ENCODE measurements at regions not wholly inside any gene's neighbourhood (a gene's known extent, or its start where the extent isn't known, plus 50 kb on each side); places are given as distances from the start of the nearest gene placed in this dataset.

DNA sequence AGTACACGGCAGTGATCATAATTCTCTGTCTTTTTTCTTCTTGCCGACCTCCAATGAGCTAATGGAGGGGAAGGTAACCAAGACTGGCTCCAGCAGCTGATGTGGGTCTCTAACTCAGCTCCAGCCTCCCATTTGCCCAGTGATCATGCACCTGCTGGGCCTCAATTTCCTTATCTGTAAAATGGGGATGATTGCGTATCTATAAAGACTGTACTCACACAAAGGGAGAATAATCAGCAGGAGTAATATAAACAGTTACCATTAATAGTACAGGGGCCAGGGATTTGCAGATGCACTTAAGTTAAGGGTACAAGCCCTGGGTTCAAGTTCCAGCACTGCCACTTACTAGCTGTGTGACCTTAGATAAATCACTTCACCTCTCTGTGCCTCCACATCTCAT, 204.9 kb upstream of the LHX5 start:
- ChIA-PET POLR2A (no interaction called here), CTCF (no interaction called here)
- Mint-ChIP-seq H3K27me3 (peaks cover 48% of the 10 kb centered on the region), H3K27ac (no peak overlapping the region), H3K9me3 (no peaks in the 10 kb centered on the region), H3K4me3 (no peak overlapping the region), H3K36me3 (ENCODE audit: low read depth) (no peaks in the 10 kb centered on the region), H3K4me1 (ENCODE audit: low read depth) (no peaks in the 10 kb centered on the region)
- H3K4me3 ChIP-seq (ENCODE audit: low read length): no peak overlapping the region
- H3K9me3 ChIP-seq (ENCODE audit: control insufficient read depth in 1 of 2, insufficient read depth in 1 of 2, low read length in 2 of 2): peaks cover 0 to 6% of the 10 kb centered on the region in 2 experiments
- ATAC-seq (ENCODE audit: poor library complexity) (no peak), DNase-seq (no peak)
- no peaks in the 10 kb centered on the region for H3K36me3 ChIP-seq (ENCODE audit: insufficient read depth, low read length)
- intact Hi-C loops (cut with DNase I, micrococcal nuclease): no loop called here
- TF ChIP-seq, protein P1, sequence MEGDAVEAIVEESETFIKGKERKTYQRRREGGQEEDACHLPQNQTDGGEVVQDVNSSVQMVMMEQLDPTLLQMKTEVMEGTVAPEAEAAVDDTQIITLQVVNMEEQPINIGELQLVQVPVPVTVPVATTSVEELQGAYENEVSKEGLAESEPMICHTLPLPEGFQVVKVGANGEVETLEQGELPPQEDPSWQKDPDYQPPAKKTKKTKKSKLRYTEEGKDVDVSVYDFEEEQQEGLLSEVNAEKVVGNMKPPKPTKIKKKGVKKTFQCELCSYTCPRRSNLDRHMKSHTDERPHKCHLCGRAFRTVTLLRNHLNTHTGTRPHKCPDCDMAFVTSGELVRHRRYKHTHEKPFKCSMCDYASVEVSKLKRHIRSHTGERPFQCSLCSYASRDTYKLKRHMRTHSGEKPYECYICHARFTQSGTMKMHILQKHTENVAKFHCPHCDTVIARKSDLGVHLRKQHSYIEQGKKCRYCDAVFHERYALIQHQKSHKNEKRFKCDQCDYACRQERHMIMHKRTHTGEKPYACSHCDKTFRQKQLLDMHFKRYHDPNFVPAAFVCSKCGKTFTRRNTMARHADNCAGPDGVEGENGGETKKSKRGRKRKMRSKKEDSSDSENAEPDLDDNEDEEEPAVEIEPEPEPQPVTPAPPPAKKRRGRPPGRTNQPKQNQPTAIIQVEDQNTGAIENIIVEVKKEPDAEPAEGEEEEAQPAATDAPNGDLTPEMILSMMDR (IDR thresholded peaks at IDR 0.05): no peak
- no peak overlapping the region for H3K27ac ChIP-seq (ENCODE audit: low read depth in 1 of 2, low read length in 2 of 2)
- H3K27me3 ChIP-seq (ENCODE audit: control insufficient read depth in 1 of 2, insufficient read depth in 2 of 2, low read length in 2 of 2): peaks cover 8 to 9% of the 10 kb centered on the region in 2 experiments
- H3K4me1 ChIP-seq (ENCODE audit: insufficient read depth, low read length): no peaks in the 10 kb centered on the region

DNA sequence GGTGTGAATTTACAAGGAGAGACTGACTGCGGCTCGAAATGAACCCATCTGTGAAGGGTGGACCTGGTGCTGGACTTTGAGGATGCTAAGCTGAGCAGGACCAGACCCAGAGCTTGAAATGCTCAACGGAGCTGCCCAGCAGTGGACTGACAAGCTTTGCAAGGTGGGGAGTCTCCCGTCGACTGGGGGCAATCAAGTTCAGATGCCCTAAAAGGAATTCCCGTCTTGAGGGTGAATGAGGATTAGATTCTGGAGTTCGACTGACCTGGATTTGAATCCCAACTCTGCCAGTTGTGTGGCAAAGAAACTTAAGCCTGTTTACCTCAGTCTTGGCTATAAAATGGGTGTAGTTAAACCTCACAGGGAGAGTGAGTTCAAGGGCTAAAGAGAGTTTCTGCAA, 204.4 kb upstream of the LHX5 start:
- no peak for DNase-seq
- Mint-ChIP-seq H3K9me3 (no peaks in the 10 kb centered on the region), H3K4me3 (no peak overlapping the region), H3K4me1 (ENCODE audit: low read depth) (no peaks in the 10 kb centered on the region), H3K27ac (no peak overlapping the region), H3K36me3 (ENCODE audit: low read depth) (no peaks in the 10 kb centered on the region), H3K27me3 (peaks cover 51% of the 10 kb centered on the region)
- ChIA-PET CTCF (no interaction called here), POLR2A (no interaction called here)
- Histone ChIP-seq H3K27me3 (ENCODE audit: control insufficient read depth in 1 of 2, insufficient read depth in 2 of 2, low read length in 2 of 2) (peaks cover 11 to 12% of the 10 kb centered on the region in 2 experiments), H3K9me3 (ENCODE audit: control insufficient read depth in 1 of 2, insufficient read depth in 1 of 2, low read length in 2 of 2) (peaks cover 0 to 6% of the 10 kb centered on the region in 2 experiments), H3K27ac (ENCODE audit: low read depth in 1 of 2, low read length in 2 of 2) (no peak overlapping the region), H3K4me3 (ENCODE audit: low read length) (no peak overlapping the region), H3K4me1 (ENCODE audit: insufficient read depth, low read length) (no peaks in the 10 kb centered on the region), H3K36me3 (ENCODE audit: insufficient read depth, low read length) (no peaks in the 10 kb centered on the region)
- TF ChIP-seq, protein P1 (IDR thresholded peaks at IDR 0.05): no peak
- intact Hi-C loops (cut with DNase I, micrococcal nuclease): no loop called here
- no peak for ATAC-seq (ENCODE audit: poor library complexity)

DNA sequence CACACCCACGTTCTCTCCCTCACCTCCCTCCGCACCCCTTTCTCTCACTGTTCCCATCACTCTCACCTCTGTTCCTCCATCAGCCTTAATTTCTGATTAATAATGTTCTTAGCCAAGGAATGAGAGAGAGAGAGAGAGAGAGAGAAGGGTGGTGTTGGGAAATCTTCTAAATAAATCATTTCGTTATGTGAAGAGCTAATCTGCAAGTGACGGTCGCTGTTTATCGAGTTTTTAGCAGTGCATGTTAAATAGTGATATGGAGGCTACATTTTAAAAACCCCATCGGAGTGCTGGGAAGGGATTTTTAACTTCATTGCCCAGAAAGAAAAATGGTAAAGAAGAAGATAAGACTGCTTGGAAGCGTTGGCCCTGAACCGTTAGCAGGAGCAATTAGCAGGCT, 203.3 kb upstream of the LHX5 start:
- Mint-ChIP-seq H3K4me1 (ENCODE audit: low read depth) (no peaks in the 10 kb centered on the region), H3K27me3 (peaks cover 62% of the 10 kb centered on the region), H3K36me3 (ENCODE audit: low read depth) (no peaks in the 10 kb centered on the region), H3K27ac (no peak overlapping the region), H3K4me3 (no peak overlapping the region), H3K9me3 (no peaks in the 10 kb centered on the region)
- Histone ChIP-seq H3K27ac (ENCODE audit: low read depth in 1 of 2, low read length in 2 of 2) (no peak overlapping the region), H3K27me3 (ENCODE audit: control insufficient read depth in 1 of 2, insufficient read depth in 2 of 2, low read length in 2 of 2) (peaks cover 18 to 23% of the 10 kb centered on the region in 2 experiments), H3K9me3 (ENCODE audit: control insufficient read depth in 1 of 2, insufficient read depth in 1 of 2, low read length in 2 of 2) (peaks cover 0 to 6% of the 10 kb centered on the region in 2 experiments), H3K4me1 (ENCODE audit: insufficient read depth, low read length) (no peaks in the 10 kb centered on the region), H3K4me3 (ENCODE audit: low read length) (no peak overlapping the region), H3K36me3 (ENCODE audit: insufficient read depth, low read length) (no peaks in the 10 kb centered on the region)
- ChIA-PET CTCF (no interaction called here), POLR2A (no interaction called here)
- TF ChIP-seq, protein P1 (IDR thresholded peaks at IDR 0.05): no peak
- ATAC-seq (ENCODE audit: poor library complexity) (no peak), DNase-seq (no peak)
- intact Hi-C loops (cut with DNase I, micrococcal nuclease): no loop called here
